SK-N-SH (cell line): ENCODE measurements at regions not wholly inside any gene's neighbourhood (a gene's known extent, or its start where the extent isn't known, plus 50 kb on each side); places are given as distances from the start of the nearest gene placed in this dataset.

Experiments
- CTCF ChIA-PET: fragments of 300-600, 350-600 bp; formaldehyde crosslinking; extraction: SDS; loops from one replicate; lab custom pipeline; 2021; lab: Yijun Ruan, JAX
- POLR2A ChIA-PET: fragments of 350-600 bp; sonication (Branson Sonifier 250); formaldehyde crosslinking; extraction: SDS; loops from one replicate; lab custom pipeline; 2020; ENCODE audit warnings: antibody characterized with exemption, inconsistent platforms; lab: Yijun Ruan, JAX
- DNase-seq: peaks from one replicate; pipeline ENCODE4 v3.0.0; 2012
- H2AFZ ChIP-seq: fragments of 200-600 bp; sonication (generic); 2 replicates; pipeline ENCODE4 v1.8.1; 2016; ENCODE audit warnings: antibody characterized with exemption, mild to moderate bottlenecking, low read depth
- H3F3A ChIP-seq: fragments of 200-600 bp; sonication (generic); replicated peaks from 2 replicates; pipeline ENCODE3; 2016; ENCODE audit warnings: antibody characterized with exemption, mild to moderate bottlenecking; ENCODE audit not compliant: insufficient read depth
- H3K27ac ChIP-seq, 2 experiments: fragments of 200-500 bp in 1 of 2; fragments of 200-600 bp in 1 of 2; sonication (Bioruptor generic) in 1 of 2; sonication (generic), shearing (Covaris generic) in 1 of 2; 2 replicates each; pipeline versions ENCODE4 v1.5.1 to v1.6.1; 2014 to 2016; ENCODE audit warnings: low read depth in 2 of 2, inconsistent platforms in 1 of 2, low read length in 1 of 2, mild to moderate bottlenecking in 1 of 2, mixed read lengths in 1 of 2
- H3K27me3 ChIP-seq: fragments of 200-600 bp; sonication (generic), shearing (Covaris generic); 2 replicates; pipeline ENCODE4 v1.6.1; 2016; ENCODE audit warnings: mixed run types; ENCODE audit not compliant: insufficient read depth
- H3K36me3 ChIP-seq, 2 experiments: fragments of 200-500 bp in 1 of 2; fragments of 200-600 bp in 1 of 2; sonication (Bioruptor generic) in 1 of 2; sonication (generic) in 1 of 2; replicated peaks in 1 of 2; 2 replicates each; pipeline versions ENCODE3 to v1.5.1; 2014 to 2016; ENCODE audit warnings: low read length in 1 of 2, mild to moderate bottlenecking in 1 of 2; ENCODE audit not compliant: insufficient read depth in 2 of 2, control insufficient read depth in 1 of 2
- H3K4me1 ChIP-seq, 2 experiments: fragments of 200-500 bp in 1 of 2; fragments of 200-600 bp in 1 of 2; sonication (Bioruptor generic) in 1 of 2; sonication (generic), shearing (Covaris generic) in 1 of 2; 2 replicates each; pipeline versions ENCODE4 v1.5.1 to v1.6.1; 2014 to 2016; ENCODE audit warnings: low read depth in 1 of 2, low read length in 1 of 2, mixed run types in 1 of 2; ENCODE audit not compliant: insufficient read depth in 2 of 2, control insufficient read depth in 1 of 2
- H3K4me2 ChIP-seq: fragments of 200-600 bp; sonication (generic), shearing (Covaris generic); 2 replicates; pipeline ENCODE4 v1.6.1; 2017; ENCODE audit warnings: mixed run types
- H3K4me3 ChIP-seq, 2 experiments: fragments of 200-500 bp in 1 of 2; fragments of 200-600 bp in 1 of 2; sonication (Bioruptor generic) in 1 of 2; sonication (generic), shearing (Covaris generic) in 1 of 2; 2 replicates each; pipeline versions ENCODE4 v1.5.1 to v1.8.1; 2014 to 2016; ENCODE audit warnings: low read depth in 2 of 2, inconsistent platforms in 1 of 2, low read length in 1 of 2, mild to moderate bottlenecking in 1 of 2, mixed read lengths in 1 of 2, moderate library complexity in 1 of 2
- H3K79me2 ChIP-seq: fragments of 200-600 bp; sonication (generic); 2 replicates; pipeline ENCODE4 v1.8.1; 2017; ENCODE audit warnings: mild to moderate bottlenecking; ENCODE audit not compliant: insufficient read depth
- H3K9ac ChIP-seq: fragments of 200-600 bp; sonication (generic); 2 replicates; pipeline ENCODE4 v1.6.1; 2017; ENCODE audit warnings: mixed run types
- H3K9me2 ChIP-seq: fragments of 200-600 bp; sonication (generic); 2 replicates; pipeline ENCODE4 v1.6.1; 2017; ENCODE audit warnings: mixed run types
- H3K9me3 ChIP-seq: fragments of 200-600 bp; sonication (generic); 2 replicates; pipeline ENCODE4 v1.6.1; 2017; ENCODE audit warnings: mixed run types, mild to moderate bottlenecking, moderate library complexity
- H4K20me1 ChIP-seq: fragments of 200-600 bp; sonication (generic); 2 replicates; pipeline ENCODE4 v1.6.1; 2017; ENCODE audit warnings: mild to moderate bottlenecking, mixed run types; ENCODE audit not compliant: insufficient read depth
- EZH2phosphoT487 ChIP-seq: fragments of 200-600 bp; sonication (generic); IDR thresholded peaks from 2 replicates; pipeline ENCODE4 v1.6.1; 2017; ENCODE audit warnings: low read depth, mixed run types, mild to moderate bottlenecking, antibody characterized with exemption, moderate library complexity, borderline replicate concordance
- FOSL2 ChIP-seq: IDR thresholded peaks from 2 replicates; pipeline ENCODE4 v1.4.0; 2012; ENCODE audit warnings: low read depth, mild to moderate bottlenecking, moderate library complexity, borderline replicate concordance
- JUND ChIP-seq: IDR thresholded peaks from 2 replicates; pipeline ENCODE4 v1.4.0; 2012
- NFIC ChIP-seq: IDR thresholded peaks from 2 replicates; pipeline ENCODE4 v1.4.0; 2012; ENCODE audit warnings: borderline replicate concordance
- NRF1 ChIP-seq: IDR thresholded peaks from 2 replicates; pipeline ENCODE4 v1.6.1; 2012; ENCODE audit warnings: low read depth, mild to moderate bottlenecking, low read length
- RAD21 ChIP-seq: IDR thresholded peaks from 2 replicates; pipeline ENCODE4 v1.6.1; 2012; ENCODE audit warnings: mild to moderate bottlenecking, low read length
- RCOR1 ChIP-seq: fragments of 150-350 bp; IDR thresholded peaks from 2 replicates; pipeline ENCODE4 v1.6.1; 2017; ENCODE audit warnings: antibody characterized with exemption, low read length
- RFX5 ChIP-seq: IDR thresholded peaks from 2 replicates; pipeline ENCODE4 v1.6.1; 2012; ENCODE audit warnings: mild to moderate bottlenecking, improper control_type of control experiment, low read length
- SMC3 ChIP-seq: IDR thresholded peaks from 2 replicates; pipeline ENCODE4 v1.6.1; 2012; ENCODE audit warnings: low read depth, low read length, improper control_type of control experiment
- TAF1 ChIP-seq: IDR thresholded peaks from 2 replicates; pipeline ENCODE4 v1.6.1; 2012; ENCODE audit warnings: low read depth, mild to moderate bottlenecking, low read length, moderate library complexity, borderline replicate concordance
- TCF12 ChIP-seq: IDR thresholded peaks from 2 replicates; pipeline ENCODE4 v1.4.0; 2012
- USF2 ChIP-seq: fragments of 150-350 bp; IDR thresholded peaks from 2 replicates; pipeline ENCODE4 v1.6.1; 2017; ENCODE audit warnings: antibody characterized with exemption, low read length, low read depth, borderline replicate concordance
- ZBTB33 ChIP-seq: IDR thresholded peaks from 2 replicates; pipeline ENCODE4 v1.4.0; 2012; ENCODE audit warnings: low read depth, borderline replicate concordance
- WGBS: methylation state at CpG from one replicate; pipeline ENCODE4 v1.1.6; 2017; ENCODE audit warnings: low lambda C conversion rate; 5-methylcytosine and 5-hydroxymethylcytosine counted together
- TF ChIP-seq, protein P1 (sequence below): IDR thresholded peaks from 2 replicates; pipeline ENCODE4 v1.6.1; 2012; ENCODE audit warnings: mild to moderate bottlenecking, low read depth, low read length, moderate library complexity
- TF ChIP-seq, protein P2 (sequence below): fragments of 150-350 bp; IDR thresholded peaks from 2 replicates; pipeline ENCODE4 v1.6.1; 2016; ENCODE audit warnings: mild to moderate bottlenecking, low read depth, low read length

DNA sequence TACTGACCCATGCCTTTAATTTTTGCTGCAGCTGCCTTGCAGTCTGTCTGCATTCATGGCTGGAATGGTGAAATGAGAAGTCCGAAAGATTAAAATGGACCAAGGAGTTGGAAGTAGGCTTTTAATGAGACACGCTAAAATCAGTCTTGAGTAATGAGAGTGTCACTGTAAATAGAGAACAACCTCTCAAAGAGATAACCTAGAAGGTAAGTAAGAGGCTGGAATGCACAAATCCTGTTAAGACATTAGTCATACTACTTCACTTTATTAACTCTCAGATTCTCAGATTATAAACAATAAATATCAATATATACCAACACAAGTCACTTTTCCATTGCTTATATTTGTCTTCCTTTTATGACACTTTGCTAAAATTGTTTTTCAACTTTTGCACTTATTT lies 880.6 kb upstream of the C9orf72 start:
- 79% methylated on average over 2 of the region's 2 CpGs for WGBS
- H3K9ac ChIP-seq, result no peak overlapping the region
- POLR2A ChIA-PET, result no interaction called here

More for the DNA sequence above, 880.6 kb upstream of the C9orf72 start:
- no peaks in the 10 kb centered on the region for H3K36me3 ChIP-seq
- no peak overlapping the region for H3K4me2 ChIP-seq
- no peaks in the 10 kb centered on the region for H3F3A ChIP-seq
- H3K9me2 ChIP-seq, result no peaks in the 10 kb centered on the region
- H3K9me3 ChIP-seq, result no peaks in the 10 kb centered on the region
- no peaks in the 10 kb centered on the region for H3K27me3 ChIP-seq
- no peak for TF ChIP-seq FOSL2
- TF ChIP-seq RCOR1, result no peak
- no peak for TF ChIP-seq NRF1
- TF ChIP-seq NFIC, result no peak
- TF ChIP-seq, protein P1, sequence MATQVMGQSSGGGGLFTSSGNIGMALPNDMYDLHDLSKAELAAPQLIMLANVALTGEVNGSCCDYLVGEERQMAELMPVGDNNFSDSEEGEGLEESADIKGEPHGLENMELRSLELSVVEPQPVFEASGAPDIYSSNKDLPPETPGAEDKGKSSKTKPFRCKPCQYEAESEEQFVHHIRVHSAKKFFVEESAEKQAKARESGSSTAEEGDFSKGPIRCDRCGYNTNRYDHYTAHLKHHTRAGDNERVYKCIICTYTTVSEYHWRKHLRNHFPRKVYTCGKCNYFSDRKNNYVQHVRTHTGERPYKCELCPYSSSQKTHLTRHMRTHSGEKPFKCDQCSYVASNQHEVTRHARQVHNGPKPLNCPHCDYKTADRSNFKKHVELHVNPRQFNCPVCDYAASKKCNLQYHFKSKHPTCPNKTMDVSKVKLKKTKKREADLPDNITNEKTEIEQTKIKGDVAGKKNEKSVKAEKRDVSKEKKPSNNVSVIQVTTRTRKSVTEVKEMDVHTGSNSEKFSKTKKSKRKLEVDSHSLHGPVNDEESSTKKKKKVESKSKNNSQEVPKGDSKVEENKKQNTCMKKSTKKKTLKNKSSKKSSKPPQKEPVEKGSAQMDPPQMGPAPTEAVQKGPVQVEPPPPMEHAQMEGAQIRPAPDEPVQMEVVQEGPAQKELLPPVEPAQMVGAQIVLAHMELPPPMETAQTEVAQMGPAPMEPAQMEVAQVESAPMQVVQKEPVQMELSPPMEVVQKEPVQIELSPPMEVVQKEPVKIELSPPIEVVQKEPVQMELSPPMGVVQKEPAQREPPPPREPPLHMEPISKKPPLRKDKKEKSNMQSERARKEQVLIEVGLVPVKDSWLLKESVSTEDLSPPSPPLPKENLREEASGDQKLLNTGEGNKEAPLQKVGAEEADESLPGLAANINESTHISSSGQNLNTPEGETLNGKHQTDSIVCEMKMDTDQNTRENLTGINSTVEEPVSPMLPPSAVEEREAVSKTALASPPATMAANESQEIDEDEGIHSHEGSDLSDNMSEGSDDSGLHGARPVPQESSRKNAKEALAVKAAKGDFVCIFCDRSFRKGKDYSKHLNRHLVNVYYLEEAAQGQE, result no peak
- no peak for TF ChIP-seq JUND
- no peak for TF ChIP-seq RAD21
- no peak for TF ChIP-seq ZBTB33
- no peak for TF ChIP-seq EZH2phosphoT487
- no peak for TF ChIP-seq RFX5
- TF ChIP-seq TCF12, result no peak
- TF ChIP-seq SMC3, result no peak
- TF ChIP-seq, protein P2, sequence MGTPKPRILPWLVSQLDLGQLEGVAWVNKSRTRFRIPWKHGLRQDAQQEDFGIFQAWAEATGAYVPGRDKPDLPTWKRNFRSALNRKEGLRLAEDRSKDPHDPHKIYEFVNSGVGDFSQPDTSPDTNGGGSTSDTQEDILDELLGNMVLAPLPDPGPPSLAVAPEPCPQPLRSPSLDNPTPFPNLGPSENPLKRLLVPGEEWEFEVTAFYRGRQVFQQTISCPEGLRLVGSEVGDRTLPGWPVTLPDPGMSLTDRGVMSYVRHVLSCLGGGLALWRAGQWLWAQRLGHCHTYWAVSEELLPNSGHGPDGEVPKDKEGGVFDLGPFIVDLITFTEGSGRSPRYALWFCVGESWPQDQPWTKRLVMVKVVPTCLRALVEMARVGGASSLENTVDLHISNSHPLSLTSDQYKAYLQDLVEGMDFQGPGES, result no peak
- TF ChIP-seq USF2, result no peak
- no peak for TF ChIP-seq TAF1
- H3K4me3 ChIP-seq, result no peak overlapping the region
- no peak overlapping the region for H2AFZ ChIP-seq
- CTCF ChIA-PET, result no interaction called here
- DNase-seq, result no peak
- no peaks in the 10 kb centered on the region for H4K20me1 ChIP-seq
- no peak overlapping the region for H3K27ac ChIP-seq
- no peaks in the 10 kb centered on the region for H3K4me1 ChIP-seq
- H3K79me2 ChIP-seq, result no peaks in the 10 kb centered on the region
